ENCODE measurements at regions not wholly inside any gene's neighbourhood (a gene's known extent, or its start where the extent isn't known, plus 50 kb on each side); places are given as distances from the start of the nearest gene placed in this dataset.

- TF ChIP-seq CTCF (IDR thresholded peaks at IDR 0.05; ENCODE audit: insufficient read depth, low read length) (no peak), POLR2AphosphoS5 (IDR thresholded peaks at IDR 0.05; ENCODE audit: low read depth) (no peak), REST (IDR thresholded peaks at IDR 0.05; ENCODE audit: insufficient replicate concordance, low read depth) (no peak), GABPA (IDR thresholded peaks at IDR 0.05; ENCODE audit: low read depth) (no peak)
These were observed 62.0 kb upstream of the MEF2C start for GRCh38 chr5:88944751-88945531.
